OCI-LY7 (cell line): ENCODE measurements at regions not wholly inside any gene's neighbourhood (a gene's known extent, or its start where the extent isn't known, plus 50 kb on each side); places are given as distances from the start of the nearest gene placed in this dataset.

ENCODE experiments used
- BruUV-seq: library from RNA; stranded (reverse); fragments of 400-500 nt; replicated peaks from 2 replicates; lab custom pipeline; 2021; lab: Mats Ljungman, UMichigan
- CTCF ChIA-PET: fragments of 300-600 bp; sonication (Branson Sonifier 250); formaldehyde crosslinking; loops from one replicate; lab custom pipeline; 2022; ENCODE audit warnings: antibody characterized with exemption; ENCODE audit not compliant: unreplicated experiment; lab: Charles Lee
- POLR2A ChIA-PET: fragments of 300-600 bp; sonication (Branson Sonifier 250); formaldehyde crosslinking; loops from one replicate; lab custom pipeline; 2022; ENCODE audit warnings: antibody characterized with exemption; lab: Charles Lee
- DNase-seq: peaks from one replicate; pipeline ENCODE4 v3.0.0-alpha.2; 2015; ENCODE audit warnings: low spot score
- H2AFZ ChIP-seq: fragments of 200-600 bp; sonication (generic), shearing (Covaris generic); 2 replicates; pipeline ENCODE4 v1.6.1; 2014; ENCODE audit warnings: mild to moderate bottlenecking, antibody characterized with exemption, low read length, moderate library complexity
- H3K27ac ChIP-seq: fragments of 200-600 bp; sonication (generic); 2 replicates; pipeline ENCODE4 v1.5.1; 2014; ENCODE audit warnings: mixed run types, low read depth, mild to moderate bottlenecking, moderate library complexity, low read length, inconsistent platforms; ENCODE audit not compliant: poor library complexity, severe bottlenecking
- H3K36me3 ChIP-seq: fragments of 200-600 bp; sonication (generic); 2 replicates; pipeline ENCODE4 v1.6.1; 2014; ENCODE audit warnings: mild to moderate bottlenecking, antibody characterized with exemption, low read length, moderate library complexity, mixed read lengths; ENCODE audit not compliant: insufficient read depth
- H3K4me1 ChIP-seq: fragments of 200-600 bp; sonication (generic); 2 replicates; pipeline ENCODE4 v1.5.1; 2014; ENCODE audit warnings: mild to moderate bottlenecking, low read length; ENCODE audit not compliant: insufficient read depth, poor library complexity, severe bottlenecking
- H3K4me2 ChIP-seq: fragments of 200-600 bp; sonication (generic); 2 replicates; pipeline ENCODE4 v1.6.1; 2014; ENCODE audit warnings: mild to moderate bottlenecking, low read length
- H3K4me3 ChIP-seq: fragments of 200-600 bp; sonication (generic); 2 replicates; pipeline ENCODE4 v1.5.1; 2014; ENCODE audit warnings: mild to moderate bottlenecking, low read depth, low read length; ENCODE audit not compliant: poor library complexity, severe bottlenecking
- H3K79me2 ChIP-seq: fragments of 200-600 bp; sonication (generic); 2 replicates; pipeline ENCODE4 v1.6.1; 2016; ENCODE audit warnings: low read depth, mild to moderate bottlenecking, low read length, moderate library complexity, mixed read lengths; ENCODE audit not compliant: insufficient read depth
- H3K9me2 ChIP-seq: fragments of 200-600 bp; sonication (generic); 2 replicates; pipeline ENCODE4 v1.6.1; 2016; ENCODE audit warnings: mild to moderate bottlenecking, low read length, mixed read lengths; ENCODE audit not compliant: insufficient read depth
- H3K9me3 ChIP-seq: fragments of 200-600 bp; sonication (generic); 2 replicates; pipeline ENCODE4 v1.6.1; 2014; ENCODE audit warnings: mild to moderate bottlenecking, mixed run types, low read length, mixed read lengths
- H4K20me1 ChIP-seq: fragments of 200-600 bp; sonication (generic); 2 replicates; pipeline ENCODE4 v1.6.1; 2014; ENCODE audit warnings: mild to moderate bottlenecking, antibody characterized with exemption, low read length, moderate library complexity, mixed read lengths; ENCODE audit not compliant: insufficient read depth
- EZH2phosphoT487 ChIP-seq: fragments of 200-600 bp; sonication (generic); IDR thresholded peaks from 2 replicates; pipeline ENCODE4 v1.6.1; 2018; ENCODE audit warnings: low read depth, borderline replicate concordance, mild to moderate bottlenecking, mixed run types, antibody characterized with exemption, low read length, moderate library complexity, mixed read lengths
- intact Hi-C: fragments of 100-400 bp; cut with micrococcal nuclease; formaldehyde crosslinking; loops from one replicate; pipeline ENCODE4 v1.10.0; 2022; ENCODE audit not compliant: unreplicated experiment
- TF ChIP-seq, protein P1 (sequence below): fragments of 200-600 bp; sonication (generic); conservative IDR thresholded peaks from 2 replicates; pipeline ENCODE4 v1.5.1; 2014; ENCODE audit warnings: mild to moderate bottlenecking, antibody characterized with exemption, low read length, moderate library complexity, mixed read lengths

GRCh38 chr2:7838669-7839068, 843.2 kb upstream of the ID2 start:
- ChIA-PET CTCF (interaction anchor here (0.5 to 0.6 kb wide), 2 partner anchors 15 to 736 kb away, joined by 3 to 4 read pairs; no protein-coding TSS in a partner anchor), POLR2A (no interaction called here)
- Histone ChIP-seq H4K20me1 (no peaks in the 10 kb centered on the region), H2AFZ (no peak overlapping the region), H3K9me2 (no peaks in the 10 kb centered on the region), H3K4me2 (no peak overlapping the region), H3K4me3 (no peak overlapping the region), H3K79me2 (no peaks in the 10 kb centered on the region), H3K27ac (no peak overlapping the region), H3K36me3 (peaks cover 6% of the 10 kb centered on the region; the same call in 1 of the 2 replicates), H3K4me1 (peaks cover 40% of the 10 kb centered on the region), H3K9me3 (peaks cover 11% of the 10 kb centered on the region; the same call in 1 of the 2 replicates)
- DNase-seq, result no peak
- intact Hi-C loops, result loop anchor here (5.0 kb wide), 2 partner anchors 271 to 849 kb away; no protein-coding TSS in a partner anchor
- no TSS peak for BruUV-seq
- TF ChIP-seq EZH2phosphoT487, result no peak
- TF ChIP-seq, protein P1, sequence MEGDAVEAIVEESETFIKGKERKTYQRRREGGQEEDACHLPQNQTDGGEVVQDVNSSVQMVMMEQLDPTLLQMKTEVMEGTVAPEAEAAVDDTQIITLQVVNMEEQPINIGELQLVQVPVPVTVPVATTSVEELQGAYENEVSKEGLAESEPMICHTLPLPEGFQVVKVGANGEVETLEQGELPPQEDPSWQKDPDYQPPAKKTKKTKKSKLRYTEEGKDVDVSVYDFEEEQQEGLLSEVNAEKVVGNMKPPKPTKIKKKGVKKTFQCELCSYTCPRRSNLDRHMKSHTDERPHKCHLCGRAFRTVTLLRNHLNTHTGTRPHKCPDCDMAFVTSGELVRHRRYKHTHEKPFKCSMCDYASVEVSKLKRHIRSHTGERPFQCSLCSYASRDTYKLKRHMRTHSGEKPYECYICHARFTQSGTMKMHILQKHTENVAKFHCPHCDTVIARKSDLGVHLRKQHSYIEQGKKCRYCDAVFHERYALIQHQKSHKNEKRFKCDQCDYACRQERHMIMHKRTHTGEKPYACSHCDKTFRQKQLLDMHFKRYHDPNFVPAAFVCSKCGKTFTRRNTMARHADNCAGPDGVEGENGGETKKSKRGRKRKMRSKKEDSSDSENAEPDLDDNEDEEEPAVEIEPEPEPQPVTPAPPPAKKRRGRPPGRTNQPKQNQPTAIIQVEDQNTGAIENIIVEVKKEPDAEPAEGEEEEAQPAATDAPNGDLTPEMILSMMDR, result no peak

- Histone ChIP-seq H3K4me2 (no peak overlapping the region), H3K4me1 (peaks cover 19% of the 10 kb centered on the region), H2AFZ (no peak overlapping the region), H3K9me2 (no peaks in the 10 kb centered on the region), H3K27ac (no peak overlapping the region), H3K79me2 (no peaks in the 10 kb centered on the region), H4K20me1 (no peaks in the 10 kb centered on the region), H3K36me3 (no peaks in the 10 kb centered on the region), H3K9me3 (peaks cover 3% of the 10 kb centered on the region; the same call in 1 of the 2 replicates), H3K4me3 (no peak overlapping the region)
- no peak for DNase-seq
- ChIA-PET POLR2A (interaction anchor here (0.6 kb wide), 1 partner anchor 159 kb away, joined by 3 read pairs; no protein-coding TSS in a partner anchor), CTCF (no interaction called here)
- intact Hi-C loops, result no loop called here
- no peak for TF ChIP-seq EZH2phosphoT487
- TF ChIP-seq, protein P1, result no peak
- no TSS peak for BruUV-seq
Measured at GRCh38 chr2:7840651-7841380, 841.0 kb upstream of the ID2 start.

DNA sequence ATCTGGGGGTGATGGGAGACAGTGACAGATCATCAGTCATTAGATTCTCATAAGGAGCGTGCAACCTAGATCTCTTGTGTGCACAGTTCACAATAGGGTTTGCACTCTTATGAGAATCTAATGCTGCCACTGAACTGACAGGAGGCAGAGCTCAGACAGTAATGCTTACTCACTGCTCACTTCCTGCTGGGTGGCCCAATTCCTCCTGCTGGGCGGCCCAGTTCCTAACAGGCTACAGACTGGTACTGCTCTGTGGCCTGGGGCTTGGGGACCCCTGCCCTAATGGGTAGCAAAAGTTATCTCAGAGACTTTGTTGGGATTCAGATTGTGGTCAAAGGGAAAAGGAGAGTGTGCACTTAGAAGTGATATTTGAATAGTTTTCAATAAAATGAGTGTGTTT, 840.1 kb upstream of the ID2 start:
- H3K36me3 ChIP-seq, result no peaks in the 10 kb centered on the region
- no TSS peak for BruUV-seq
- H3K27ac ChIP-seq, result no peak overlapping the region
- ChIA-PET POLR2A (no interaction called here), CTCF (no interaction called here)
- peaks cover 9% of the 10 kb centered on the region for H3K4me1 ChIP-seq
- intact Hi-C loops, result no loop called here
- H4K20me1 ChIP-seq, result no peaks in the 10 kb centered on the region
- H2AFZ ChIP-seq, result no peak overlapping the region
- H3K4me3 ChIP-seq, result no peak overlapping the region
- H3K79me2 ChIP-seq, result no peaks in the 10 kb centered on the region
- H3K4me2 ChIP-seq, result no peak overlapping the region
- H3K9me3 ChIP-seq, result peaks cover 3% of the 10 kb centered on the region; the same call in 1 of the 2 replicates
- no peak for DNase-seq
- no peaks in the 10 kb centered on the region for H3K9me2 ChIP-seq
- TF ChIP-seq, protein P1, result no peak
- no peak for TF ChIP-seq EZH2phosphoT487
